LNCaP clone FGC (cell line): ENCODE measurements at regions not wholly inside any gene's neighbourhood (a gene's known extent, or its start where the extent isn't known, plus 50 kb on each side); places are given as distances from the start of the nearest gene placed in this dataset.

Source experiments
- DNase-seq: peaks from one replicate; pipeline ENCODE4 v3.0.0-alpha.2; 2011; ENCODE audit warnings: low read depth
- H3K4me3 ChIP-seq: 2 replicates; pipeline ENCODE4 v1.5.1; 2011; ENCODE audit warnings: mild to moderate bottlenecking, low read depth, low read length, control low read depth
- TF ChIP-seq, protein P1 (sequence below): IDR thresholded peaks from 2 replicates; pipeline ENCODE4 v1.5.1; 2012; ENCODE audit warnings: mild to moderate bottlenecking; ENCODE audit not compliant: control insufficient read depth, insufficient read depth; ENCODE audit errors: extremely low read depth

DNA sequence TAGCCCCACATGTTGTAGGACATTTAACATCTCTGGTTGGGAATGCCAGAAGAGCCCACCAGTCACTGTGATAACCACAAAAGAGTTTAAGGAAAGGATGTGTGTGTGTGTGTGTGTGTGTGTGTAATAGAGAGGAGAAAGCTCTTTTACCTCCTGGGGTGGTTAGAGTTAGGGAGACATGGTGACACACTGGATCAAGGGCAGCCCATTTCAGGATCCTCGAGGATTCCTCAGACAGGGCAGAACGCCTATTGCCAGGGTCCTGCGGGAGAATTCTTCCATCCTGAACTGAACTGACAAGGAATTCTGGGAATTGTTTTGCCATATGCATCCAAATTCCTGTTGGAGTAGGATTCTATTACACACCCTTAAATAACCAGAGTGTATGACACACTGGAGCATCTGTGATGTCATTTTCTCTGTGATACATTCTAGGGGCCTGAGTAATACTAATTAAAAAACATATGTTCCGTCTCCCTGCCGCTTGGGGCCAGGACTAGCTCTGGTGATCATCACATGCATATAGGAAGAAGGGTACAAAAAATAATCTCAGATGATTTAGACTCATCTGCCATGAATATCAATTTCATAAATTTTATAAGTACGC lies 156.4 kb upstream of the MMADHC start:
- H3K4me3 ChIP-seq, result no peak overlapping the region
- DNase-seq, result no peak
- TF ChIP-seq, protein P1, sequence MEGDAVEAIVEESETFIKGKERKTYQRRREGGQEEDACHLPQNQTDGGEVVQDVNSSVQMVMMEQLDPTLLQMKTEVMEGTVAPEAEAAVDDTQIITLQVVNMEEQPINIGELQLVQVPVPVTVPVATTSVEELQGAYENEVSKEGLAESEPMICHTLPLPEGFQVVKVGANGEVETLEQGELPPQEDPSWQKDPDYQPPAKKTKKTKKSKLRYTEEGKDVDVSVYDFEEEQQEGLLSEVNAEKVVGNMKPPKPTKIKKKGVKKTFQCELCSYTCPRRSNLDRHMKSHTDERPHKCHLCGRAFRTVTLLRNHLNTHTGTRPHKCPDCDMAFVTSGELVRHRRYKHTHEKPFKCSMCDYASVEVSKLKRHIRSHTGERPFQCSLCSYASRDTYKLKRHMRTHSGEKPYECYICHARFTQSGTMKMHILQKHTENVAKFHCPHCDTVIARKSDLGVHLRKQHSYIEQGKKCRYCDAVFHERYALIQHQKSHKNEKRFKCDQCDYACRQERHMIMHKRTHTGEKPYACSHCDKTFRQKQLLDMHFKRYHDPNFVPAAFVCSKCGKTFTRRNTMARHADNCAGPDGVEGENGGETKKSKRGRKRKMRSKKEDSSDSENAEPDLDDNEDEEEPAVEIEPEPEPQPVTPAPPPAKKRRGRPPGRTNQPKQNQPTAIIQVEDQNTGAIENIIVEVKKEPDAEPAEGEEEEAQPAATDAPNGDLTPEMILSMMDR, result no peak

DNA sequence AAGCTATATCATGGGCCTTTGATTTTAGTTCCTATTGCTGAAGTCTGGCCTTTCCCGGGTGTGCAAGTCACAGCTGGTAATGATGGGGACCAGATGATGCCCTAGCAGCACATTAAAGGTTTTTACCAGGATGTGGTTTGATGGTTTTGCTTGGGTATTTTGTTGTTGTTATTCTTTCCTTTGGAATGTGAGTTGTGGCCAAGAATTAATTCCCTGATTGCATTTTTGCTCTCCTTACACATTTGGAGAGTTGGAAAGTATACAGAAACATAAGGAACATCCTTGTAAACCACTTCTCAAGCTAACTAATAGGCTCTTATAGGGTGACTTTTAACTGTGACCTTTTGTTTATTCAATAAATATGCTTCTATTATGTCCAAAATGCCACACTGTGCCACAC lies 154.1 kb upstream of the MMADHC start:
- H3K4me3 ChIP-seq, result no peak overlapping the region
- no peak for DNase-seq
- TF ChIP-seq, protein P1, result no peak

DNA sequence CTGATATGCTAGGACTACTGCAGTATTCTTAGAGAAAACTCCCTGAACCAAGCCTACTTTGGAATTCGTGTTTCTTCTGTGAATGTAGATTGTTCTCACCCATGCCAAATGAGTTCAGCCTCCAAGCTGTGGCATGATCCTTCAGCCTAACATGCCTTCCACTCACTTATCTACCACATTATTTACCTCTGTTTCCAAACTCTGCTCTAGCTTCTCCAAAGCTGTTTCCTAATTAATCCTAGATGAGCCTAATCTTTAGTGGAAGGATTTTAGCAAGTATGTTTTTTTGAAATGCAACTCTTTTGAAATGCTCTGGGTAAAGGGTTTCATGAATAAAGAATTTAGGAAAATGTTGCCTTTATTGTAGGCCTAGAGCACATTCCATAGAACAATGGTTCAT lies 152.9 kb upstream of the MMADHC start:
- no peak for DNase-seq
- no peak overlapping the region for H3K4me3 ChIP-seq
- TF ChIP-seq, protein P1, result no peak

DNA sequence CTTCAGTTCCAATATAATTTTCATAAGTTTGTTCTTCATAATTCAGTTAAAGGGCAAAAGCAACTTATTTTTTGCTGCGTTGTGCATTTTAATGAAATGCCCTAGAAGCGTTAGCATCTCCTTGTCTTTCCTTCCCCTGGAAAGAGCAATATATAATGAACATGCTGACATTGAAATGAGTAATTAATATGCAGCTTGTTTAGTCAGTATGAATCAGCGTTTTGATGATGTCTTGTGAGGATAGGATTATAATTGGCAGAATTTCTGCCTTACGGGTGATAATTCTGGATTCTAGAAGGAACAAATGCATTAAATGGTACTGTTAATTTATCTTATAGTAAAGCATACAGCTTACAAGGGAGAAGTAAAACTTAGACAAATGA lies 152.3 kb upstream of the MMADHC start:
- TF ChIP-seq, protein P1, result no peak
- no peak overlapping the region for H3K4me3 ChIP-seq
- DNase-seq, result no peak

DNA sequence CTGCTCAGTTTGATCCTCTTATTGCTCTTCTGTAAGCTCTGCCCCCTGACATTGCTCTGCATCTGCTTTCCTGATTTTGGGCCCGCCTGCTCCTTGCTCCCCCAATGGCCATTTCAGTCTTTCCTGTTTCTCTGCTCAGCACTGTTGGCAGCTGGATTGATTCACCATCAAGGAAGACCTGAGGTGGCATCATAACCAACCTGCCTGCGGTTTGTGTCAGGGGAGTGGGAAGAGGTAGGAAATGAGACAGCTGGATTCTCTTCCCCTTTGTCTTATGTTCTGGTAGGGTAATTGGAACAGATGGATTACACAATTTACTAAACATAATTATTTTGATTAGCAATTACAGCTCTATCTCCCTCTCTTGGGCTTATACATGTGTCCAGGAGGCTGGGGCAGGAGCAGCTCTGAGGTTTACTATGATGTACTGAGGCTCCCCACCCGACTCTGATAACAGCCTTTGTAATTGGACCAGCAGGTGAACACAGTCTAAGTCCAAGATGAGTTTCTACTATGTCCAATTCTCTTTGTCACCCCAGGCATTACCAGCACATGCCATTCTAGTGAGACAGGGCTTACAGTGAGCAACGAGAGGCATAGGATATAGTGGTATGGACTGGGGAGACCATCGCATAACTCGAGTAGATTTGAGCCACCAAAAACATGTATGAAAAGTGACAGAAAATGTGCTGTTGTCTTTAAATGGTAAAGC lies 151.8 kb upstream of the MMADHC start:
- no peak for DNase-seq
- TF ChIP-seq, protein P1, result no peak
- no peak overlapping the region for H3K4me3 ChIP-seq

DNA sequence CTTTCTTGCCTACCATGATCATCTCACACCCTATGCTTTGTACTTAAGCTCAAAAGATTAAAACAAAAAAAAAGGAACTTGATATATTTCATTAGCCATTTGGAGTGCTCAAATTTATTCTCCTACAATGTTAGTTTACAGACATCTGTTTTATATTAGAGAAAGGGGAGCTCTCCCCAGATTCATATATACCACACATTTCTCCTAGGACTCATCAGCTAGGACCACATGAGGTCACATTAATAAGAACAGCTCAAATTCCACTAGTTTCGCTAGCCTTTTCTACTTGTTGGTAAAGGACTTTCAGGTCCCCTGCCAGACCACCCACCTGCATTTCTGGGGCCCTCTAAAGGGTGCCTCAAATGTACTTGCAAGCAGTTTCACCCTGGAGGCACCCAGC lies 151.2 kb upstream of the MMADHC start:
- H3K4me3 ChIP-seq, result no peak overlapping the region
- no peak for DNase-seq
- TF ChIP-seq, protein P1, result no peak

DNA sequence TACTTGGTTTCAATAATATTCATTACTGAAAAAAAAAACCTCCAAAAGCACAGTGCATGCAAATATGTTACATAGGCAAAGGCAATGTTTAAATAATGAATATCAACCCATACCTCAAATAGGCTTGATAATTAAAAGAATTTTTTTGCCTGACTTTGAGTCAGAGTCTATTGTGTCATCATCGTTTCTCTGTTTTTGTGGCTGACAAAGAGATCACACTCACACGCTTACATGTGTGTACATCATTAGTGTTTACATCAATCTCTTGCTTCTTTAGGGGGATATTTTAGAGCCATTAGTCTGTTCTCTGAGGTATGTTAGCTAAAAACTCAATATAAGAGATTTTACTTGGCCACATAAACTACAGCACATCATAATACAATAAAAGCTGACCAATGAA lies 150.3 kb upstream of the MMADHC start:
- H3K4me3 ChIP-seq, result no peak overlapping the region
- no peak for DNase-seq
- TF ChIP-seq, protein P1, result no peak
